Neural progenitor cell (in vitro differentiated cells): ENCODE measurements at regions not wholly inside any gene's neighbourhood (a gene's known extent, or its start where the extent isn't known, plus 50 kb on each side); places are given as distances from the start of the nearest gene placed in this dataset.
"Not testable (repeated sequence)": the region's sequence is repeated elsewhere in the genome, so short reads cannot be mapped to it uniquely, and the experiment has no call there.

Experiments
- DNase-seq: peaks from one replicate; pipeline ENCODE4 v3.0.0-alpha.2; 2016; ENCODE audit warnings: low spot score
- H2AFZ ChIP-seq: fragments of 200-600 bp; sonication (generic); replicated peaks from 2 replicates; pipeline ENCODE4 v1.6.1; 2016; ENCODE audit warnings: antibody characterized with exemption
- H3F3A ChIP-seq: fragments of 200-600 bp; sonication (generic); 2 replicates; pipeline ENCODE4 v1.6.1; 2016; ENCODE audit warnings: antibody characterized with exemption, low read depth
- H3K27ac ChIP-seq: fragments of 200-600 bp; sonication (generic); 2 replicates; pipeline ENCODE4 v1.5.1; 2016; ENCODE audit warnings: mild to moderate bottlenecking
- H3K27me3 ChIP-seq: fragments of 200-600 bp; sonication (generic); 2 replicates; pipeline ENCODE4 v1.6.1; 2016; ENCODE audit warnings: mild to moderate bottlenecking, moderate library complexity
- H3K36me3 ChIP-seq: fragments of 200-600 bp; sonication (generic); 2 replicates; pipeline ENCODE4 v1.5.1; 2016
- H3K4me1 ChIP-seq: fragments of 200-600 bp; sonication (generic); 2 replicates; pipeline ENCODE4 v1.6.1; 2016; ENCODE audit warnings: mixed run types
- H3K4me2 ChIP-seq: fragments of 200-600 bp; sonication (generic); 2 replicates; pipeline ENCODE4 v1.6.1; 2016
- H3K4me3 ChIP-seq: fragments of 200-600 bp; sonication (generic); 2 replicates; pipeline ENCODE4 v1.5.1; 2016
- H3K79me2 ChIP-seq: fragments of 200-600 bp; sonication (generic); 2 replicates; pipeline ENCODE4 v1.6.1; 2016; ENCODE audit warnings: low read depth
- H3K9ac ChIP-seq: fragments of 200-600 bp; sonication (generic); 2 replicates; pipeline ENCODE4 v1.6.1; 2016
- H3K9me3 ChIP-seq: fragments of 200-600 bp; sonication (generic); 2 replicates; pipeline ENCODE4 v1.5.1; 2016; ENCODE audit warnings: low read depth
- H4K20me1 ChIP-seq: fragments of 200-600 bp; sonication (generic); 2 replicates; pipeline ENCODE4 v1.6.1; 2016; ENCODE audit warnings: low read depth
- H3K27ac Mint-ChIP-seq: 3 replicates; pipeline ENCODE4 v1.8.0; 2021; ENCODE audit warnings: mixed read lengths
- H3K27me3 Mint-ChIP-seq: 2 replicates; pipeline ENCODE4 v1.8.0; 2022; ENCODE audit warnings: low read depth, mild to moderate bottlenecking, inconsistent platforms, moderate library complexity, mixed read lengths; ENCODE audit not compliant: insufficient read depth
- H3K36me3 Mint-ChIP-seq: 3 replicates; pipeline ENCODE4 v1.8.0; 2021; ENCODE audit warnings: mixed read lengths
- H3K4me1 Mint-ChIP-seq: 3 replicates; pipeline ENCODE4 v1.8.0; 2021; ENCODE audit warnings: mixed read lengths
- H3K4me3 Mint-ChIP-seq: 3 replicates; pipeline ENCODE4 v1.8.0; 2021; ENCODE audit warnings: mild to moderate bottlenecking, moderate library complexity, mixed read lengths
- H3K9me3 Mint-ChIP-seq: 3 replicates; pipeline ENCODE4 v1.8.0; 2020; ENCODE audit warnings: mixed read lengths
- CTCF ChIP-seq: fragments of 200-600 bp; sonication (generic); IDR thresholded peaks from 2 replicates; pipeline ENCODE4 v1.5.1; 2017; ENCODE audit warnings: antibody characterized with exemption, mild to moderate bottlenecking
- EZH2 ChIP-seq: fragments of 200-600 bp; sonication (generic); IDR thresholded peaks from 2 replicates; pipeline ENCODE4 v1.6.1; 2017; ENCODE audit warnings: antibody characterized with exemption, mild to moderate bottlenecking, moderate library complexity
- EZH2phosphoT487 ChIP-seq: fragments of 200-600 bp; sonication (generic); IDR thresholded peaks from 2 replicates; pipeline ENCODE4 v1.6.1; 2017; ENCODE audit warnings: antibody characterized with exemption

DNA sequence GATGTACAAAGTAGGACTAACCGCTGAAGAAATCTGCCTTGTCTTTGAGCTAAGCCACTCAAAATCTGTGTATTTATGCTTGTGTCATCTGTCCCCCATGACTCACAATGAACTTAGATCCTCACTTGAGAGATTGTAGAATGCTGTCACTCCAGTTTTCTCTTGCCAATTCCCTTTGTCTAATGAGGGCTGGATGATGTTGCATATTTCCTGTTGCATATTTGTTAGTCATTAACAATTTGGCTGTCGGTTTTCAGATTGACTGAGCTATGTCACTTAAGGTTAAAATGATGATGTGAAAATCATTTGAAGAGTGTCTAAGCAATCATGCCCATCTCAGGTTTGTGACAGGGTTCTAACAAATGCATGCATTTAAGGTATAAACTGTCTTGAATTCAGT is 481.7 kb downstream of the CDH10 start:
- no peak overlapping the region for H3K4me3 Mint-ChIP-seq
- Histone ChIP-seq H3K4me3 (no peak overlapping the region), H3K4me2 (no peak overlapping the region), H3F3A (no peaks in the 10 kb centered on the region), H2AFZ (peak overlapping the region; percentile 40), H3K27me3 (no peaks in the 10 kb centered on the region), H3K27ac (no peak overlapping the region), H3K9ac (no peak overlapping the region), H4K20me1 (no peaks in the 10 kb centered on the region), H3K9me3 (no peaks in the 10 kb centered on the region), H3K36me3 (no peaks in the 10 kb centered on the region), H3K4me1 (no peaks in the 10 kb centered on the region), H3K79me2 (no peaks in the 10 kb centered on the region)
- DNase-seq = no peak
- no peaks in the 10 kb centered on the region for H3K36me3 Mint-ChIP-seq
- H3K27ac Mint-ChIP-seq = no peak overlapping the region
- H3K4me1 Mint-ChIP-seq = no peaks in the 10 kb centered on the region
- H3K27me3 Mint-ChIP-seq = peaks cover 3% of the 10 kb centered on the region
- TF ChIP-seq CTCF (no peak), EZH2 (no peak), EZH2phosphoT487 (no peak)
- no peaks in the 10 kb centered on the region for H3K9me3 Mint-ChIP-seq

DNA sequence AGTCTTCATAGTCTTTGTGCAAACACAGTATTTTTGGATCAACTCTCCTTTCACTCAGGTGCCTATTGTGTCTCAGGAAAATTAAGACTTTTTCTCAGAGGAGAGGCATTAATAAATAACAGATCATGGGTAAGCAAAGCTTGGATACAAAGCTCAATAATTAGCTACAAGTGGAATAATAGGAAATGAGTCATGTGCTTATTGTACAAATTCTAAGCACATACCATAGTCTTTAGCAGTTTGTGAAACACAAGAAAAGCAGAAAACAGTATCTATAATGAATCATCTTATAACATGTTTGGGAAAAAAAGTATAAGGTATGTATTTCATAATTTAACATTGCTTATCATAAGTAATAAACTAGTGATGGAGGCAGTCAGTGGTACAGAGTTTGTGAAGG is 477.0 kb downstream of the CDH10 start:
- peaks cover 2% of the 10 kb centered on the region for H3K27me3 Mint-ChIP-seq
- Histone ChIP-seq H3F3A (no peaks in the 10 kb centered on the region), H3K4me2 (no peak overlapping the region), H3K4me1 (no peaks in the 10 kb centered on the region), H3K79me2 (no peaks in the 10 kb centered on the region), H4K20me1 (no peaks in the 10 kb centered on the region), H3K9me3 (no peaks in the 10 kb centered on the region), H3K9ac (no peak overlapping the region), H2AFZ (no peak overlapping the region), H3K4me3 (no peak overlapping the region), H3K36me3 (no peaks in the 10 kb centered on the region), H3K27me3 (no peaks in the 10 kb centered on the region), H3K27ac (no peak overlapping the region)
- peaks cover 2% of the 10 kb centered on the region for H3K9me3 Mint-ChIP-seq
- no peaks in the 10 kb centered on the region for H3K36me3 Mint-ChIP-seq
- no peak overlapping the region for H3K27ac Mint-ChIP-seq
- H3K4me3 Mint-ChIP-seq = no peak overlapping the region
- TF ChIP-seq EZH2 = no peak
- TF ChIP-seq EZH2phosphoT487 = no peak
- H3K4me1 Mint-ChIP-seq = no peaks in the 10 kb centered on the region
- DNase-seq = no peak

GRCh38 chr5:24170026-24170425 is 474.8 kb downstream of the CDH10 start:
- H3K79me2 ChIP-seq = no peaks in the 10 kb centered on the region
- no peak overlapping the region for H3K27ac Mint-ChIP-seq
- H3K27me3 Mint-ChIP-seq = peaks cover 2% of the 10 kb centered on the region
- H3K4me3 Mint-ChIP-seq = no peak overlapping the region
- H4K20me1 ChIP-seq = no peaks in the 10 kb centered on the region
- H3K4me1 ChIP-seq = no peaks in the 10 kb centered on the region
- H3F3A ChIP-seq = no peaks in the 10 kb centered on the region
- no peak overlapping the region for H3K9ac ChIP-seq
- H3K9me3 ChIP-seq = no peaks in the 10 kb centered on the region
- no peaks in the 10 kb centered on the region for H3K36me3 Mint-ChIP-seq
- no peaks in the 10 kb centered on the region for H3K4me1 Mint-ChIP-seq
- no peaks in the 10 kb centered on the region for H3K36me3 ChIP-seq
- no peak overlapping the region for H2AFZ ChIP-seq
- no peak overlapping the region for H3K4me3 ChIP-seq
- H3K27ac ChIP-seq = no peak overlapping the region
- no peaks in the 10 kb centered on the region for H3K27me3 ChIP-seq
- H3K4me2 ChIP-seq = no peak overlapping the region
- DNase-seq = no peak
- no peak for TF ChIP-seq EZH2phosphoT487
- TF ChIP-seq EZH2 = no peak
- TF ChIP-seq CTCF = no peak
- peaks cover 2% of the 10 kb centered on the region for H3K9me3 Mint-ChIP-seq

DNA sequence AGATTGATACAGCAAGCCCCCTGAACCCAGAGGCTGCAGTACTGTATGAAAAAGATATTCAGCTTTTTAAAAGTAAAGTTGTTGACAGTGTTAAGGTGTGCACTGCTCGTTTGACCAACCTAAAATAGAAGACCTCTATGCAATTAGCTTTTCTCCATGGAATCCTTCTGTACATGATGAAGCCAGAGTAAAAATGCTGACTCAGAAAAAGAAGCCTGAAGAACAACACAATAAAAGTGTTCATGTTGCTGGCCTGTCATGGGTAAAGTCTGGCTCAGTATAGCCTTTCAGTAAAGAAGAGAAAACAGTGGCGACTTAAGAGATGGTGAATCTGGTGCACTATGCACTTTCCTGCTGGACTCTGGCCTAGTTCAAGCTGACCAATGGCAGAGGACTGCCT is 473.8 kb downstream of the CDH10 start:
- H3F3A ChIP-seq, H3K36me3 Mint-ChIP-seq, H3K4me1 Mint-ChIP-seq, H3K27ac ChIP-seq, H3K4me3 Mint-ChIP-seq, H3K4me2 ChIP-seq, H3K27ac Mint-ChIP-seq, H3K27me3 Mint-ChIP-seq, H3K9ac ChIP-seq, H3K4me1 ChIP-seq, H2AFZ ChIP-seq, H3K27me3 ChIP-seq, H3K36me3 ChIP-seq, H3K79me2 ChIP-seq, H3K4me3 ChIP-seq, H3K9me3 Mint-ChIP-seq, H3K9me3 ChIP-seq, H4K20me1 ChIP-seq, DNase-seq: not testable (repeated sequence)
